Muscle layer of colon (tissue), 2 donors: ENCODE measurements at regions not wholly inside any gene's neighbourhood (a gene's known extent, or its start where the extent isn't known, plus 50 kb on each side); places are given as distances from the start of the nearest gene placed in this dataset.
A peak's percentile ranks its signal among the peaks of the same experiment; 100 is the strongest.

Experiments
- H3K27ac ChIP-seq: one replicate; pipeline ENCODE4 v1.7.0; 2013; ENCODE audit warnings: low read depth, mild to moderate bottlenecking, low read length, moderate library complexity
- H3K27me3 ChIP-seq, 2 donors: one replicate each; pipeline ENCODE4 v1.7.0; 2013; ENCODE audit warnings: low read length in 2 of 2, mild to moderate bottlenecking in 2 of 2; ENCODE audit not compliant: insufficient read depth in 2 of 2, control insufficient read depth in 1 of 2
- H3K36me3 ChIP-seq: one replicate; pipeline ENCODE4 v1.7.0; 2013; ENCODE audit warnings: mild to moderate bottlenecking, low read length; ENCODE audit not compliant: insufficient read depth
- H3K4me1 ChIP-seq: one replicate; pipeline ENCODE4 v1.7.0; 2013; ENCODE audit warnings: mild to moderate bottlenecking, low read length; ENCODE audit not compliant: insufficient read depth
- H3K4me3 ChIP-seq, 2 donors: one replicate each; pipeline ENCODE4 v1.7.0; 2013; ENCODE audit warnings: low read length in 2 of 2, low read depth in 1 of 2, mild to moderate bottlenecking in 1 of 2, moderate library complexity in 1 of 2
- H3K9ac ChIP-seq: one replicate; pipeline ENCODE4 v1.7.0; 2013; ENCODE audit warnings: low read length
- H3K9me3 ChIP-seq: one replicate; pipeline ENCODE4 v1.7.0; 2013; ENCODE audit warnings: mild to moderate bottlenecking, low read length
- donor health status: abdominal sarcoma.
- donor health status: Adenocarcinoma of cecum.

- peaks cover 16% of the 10 kb centered on the region for H3K4me1 ChIP-seq
- H3K36me3 ChIP-seq, result no peaks in the 10 kb centered on the region
- no peaks in the 10 kb centered on the region for H3K27me3 ChIP-seq
- H3K9ac ChIP-seq, result no peak overlapping the region
- H3K4me3 ChIP-seq, result no peak overlapping the region
- peak overlapping the region; percentile 35 for H3K27ac ChIP-seq
- H3K9me3 ChIP-seq, result peaks cover 3% of the 10 kb centered on the region
These were observed 69.0 kb upstream of the SHISAL1 start for GRCh38 chr22:44381761-44382115.

GRCh38 chr22:44380756-44381486, 68.2 kb upstream of the SHISAL1 start:
- H3K9ac ChIP-seq, result no peak overlapping the region
- no peaks in the 10 kb centered on the region for H3K36me3 ChIP-seq
- H3K4me1 ChIP-seq, result peaks cover 16% of the 10 kb centered on the region
- no peaks in the 10 kb centered on the region for H3K27me3 ChIP-seq
- peaks cover 3% of the 10 kb centered on the region for H3K9me3 ChIP-seq
- H3K27ac ChIP-seq, result peak overlapping the region; percentile 35
- H3K4me3 ChIP-seq, result peak overlapping the region in 1 of 2 donors; percentile 51

- Histone ChIP-seq H3K4me1 (peaks cover 16% of the 10 kb centered on the region), H3K36me3 (no peaks in the 10 kb centered on the region), H3K27ac (no peak overlapping the region), H3K27me3 (no peaks in the 10 kb centered on the region), H3K9me3 (peaks cover 3% of the 10 kb centered on the region), H3K9ac (no peak overlapping the region), H3K4me3 (no peak overlapping the region)
These were observed 67.3 kb upstream of the SHISAL1 start for GRCh38 chr22:44379817-44380755.

GRCh38 chr22:44378380-44378779, 65.6 kb upstream of the SHISAL1 start:
- Histone ChIP-seq H3K27me3 (no peaks in the 10 kb centered on the region), H3K4me1 (peaks cover 16% of the 10 kb centered on the region), H3K9ac (no peak overlapping the region), H3K27ac (no peak overlapping the region), H3K9me3 (peaks cover 3% of the 10 kb centered on the region), H3K4me3 (no peak overlapping the region), H3K36me3 (no peaks in the 10 kb centered on the region)

- H3K4me1 ChIP-seq, result peaks cover under 1% of the 10 kb centered on the region
- no peaks in the 10 kb centered on the region for H3K36me3 ChIP-seq
- H3K4me3 ChIP-seq, result no peak overlapping the region
- no peak overlapping the region for H3K27ac ChIP-seq
- no peaks in the 10 kb centered on the region for H3K27me3 ChIP-seq
- peaks cover 3% of the 10 kb centered on the region for H3K9me3 ChIP-seq
- H3K9ac ChIP-seq, result no peak overlapping the region
These were observed 62.7 kb upstream of the SHISAL1 start for GRCh38 chr22:44375451-44375850.

GRCh38 chr22:44373234-44373633, 60.5 kb upstream of the SHISAL1 start:
- Histone ChIP-seq H3K9me3 (no peaks in the 10 kb centered on the region), H3K9ac (no peak overlapping the region), H3K4me1 (no peaks in the 10 kb centered on the region), H3K4me3 (no peak overlapping the region), H3K36me3 (no peaks in the 10 kb centered on the region), H3K27ac (no peak overlapping the region), H3K27me3 (no peaks in the 10 kb centered on the region)

GRCh38 chr22:44372611-44373010, 59.9 kb upstream of the SHISAL1 start:
- Histone ChIP-seq H3K9me3 (no peaks in the 10 kb centered on the region), H3K27me3 (no peaks in the 10 kb centered on the region), H3K27ac (no peak overlapping the region), H3K4me1 (no peaks in the 10 kb centered on the region), H3K4me3 (no peak overlapping the region), H3K36me3 (no peaks in the 10 kb centered on the region), H3K9ac (no peak overlapping the region)

GRCh38 chr22:44371741-44372525, 59.2 kb upstream of the SHISAL1 start:
- Histone ChIP-seq H3K9ac (no peak overlapping the region), H3K9me3 (no peaks in the 10 kb centered on the region), H3K27me3 (no peaks in the 10 kb centered on the region), H3K36me3 (no peaks in the 10 kb centered on the region), H3K4me1 (no peaks in the 10 kb centered on the region), H3K27ac (no peak overlapping the region), H3K4me3 (no peak overlapping the region)

GRCh38 chr22:44369916-44370801, 57.4 kb upstream of the SHISAL1 start:
- Histone ChIP-seq H3K9ac (no peak overlapping the region), H3K4me3 (no peak overlapping the region), H3K4me1 (no peaks in the 10 kb centered on the region), H3K9me3 (no peaks in the 10 kb centered on the region), H3K36me3 (no peaks in the 10 kb centered on the region), H3K27me3 (no peaks in the 10 kb centered on the region), H3K27ac (no peak overlapping the region)

- no peaks in the 10 kb centered on the region for H3K9me3 ChIP-seq
- H3K4me3 ChIP-seq, result no peak overlapping the region
- no peaks in the 10 kb centered on the region for H3K36me3 ChIP-seq
- no peaks in the 10 kb centered on the region for H3K27me3 ChIP-seq
- H3K9ac ChIP-seq, result no peak overlapping the region
- H3K27ac ChIP-seq, result no peak overlapping the region
- peaks cover 4% of the 10 kb centered on the region for H3K4me1 ChIP-seq
These were observed 56.5 kb upstream of the SHISAL1 start for GRCh38 chr22:44369293-44369661.
